DOHH2 (cell line): ENCODE measurements at regions not wholly inside any gene's neighbourhood (a gene's known extent, or its start where the extent isn't known, plus 50 kb on each side); places are given as distances from the start of the nearest gene placed in this dataset.
"Not testable (repeated sequence)": the region's sequence is repeated elsewhere in the genome, so short reads cannot be mapped to it uniquely, and the experiment has no call there.

Experiments
- EZH2phosphoT487 ChIP-seq: fragments of 200-600 bp; sonication (generic); IDR thresholded peaks from 2 replicates; pipeline ENCODE4 v1.6.1; 2017; ENCODE audit warnings: borderline replicate concordance, mild to moderate bottlenecking, antibody characterized with exemption, low read length, moderate library complexity, mixed read lengths
- TF ChIP-seq, protein P1 (sequence below): fragments of 200-600 bp; sonication (generic); IDR thresholded peaks from one replicate; pipeline ENCODE4 v1.5.1; 2014; ENCODE audit warnings: antibody characterized with exemption, mild to moderate bottlenecking, low read depth, low read length; ENCODE audit not compliant: poor library complexity, severe bottlenecking

GRCh38 chr12:9306004-9306403, 97.8 kb upstream of the PZP start:
- TF ChIP-seq, protein P1, sequence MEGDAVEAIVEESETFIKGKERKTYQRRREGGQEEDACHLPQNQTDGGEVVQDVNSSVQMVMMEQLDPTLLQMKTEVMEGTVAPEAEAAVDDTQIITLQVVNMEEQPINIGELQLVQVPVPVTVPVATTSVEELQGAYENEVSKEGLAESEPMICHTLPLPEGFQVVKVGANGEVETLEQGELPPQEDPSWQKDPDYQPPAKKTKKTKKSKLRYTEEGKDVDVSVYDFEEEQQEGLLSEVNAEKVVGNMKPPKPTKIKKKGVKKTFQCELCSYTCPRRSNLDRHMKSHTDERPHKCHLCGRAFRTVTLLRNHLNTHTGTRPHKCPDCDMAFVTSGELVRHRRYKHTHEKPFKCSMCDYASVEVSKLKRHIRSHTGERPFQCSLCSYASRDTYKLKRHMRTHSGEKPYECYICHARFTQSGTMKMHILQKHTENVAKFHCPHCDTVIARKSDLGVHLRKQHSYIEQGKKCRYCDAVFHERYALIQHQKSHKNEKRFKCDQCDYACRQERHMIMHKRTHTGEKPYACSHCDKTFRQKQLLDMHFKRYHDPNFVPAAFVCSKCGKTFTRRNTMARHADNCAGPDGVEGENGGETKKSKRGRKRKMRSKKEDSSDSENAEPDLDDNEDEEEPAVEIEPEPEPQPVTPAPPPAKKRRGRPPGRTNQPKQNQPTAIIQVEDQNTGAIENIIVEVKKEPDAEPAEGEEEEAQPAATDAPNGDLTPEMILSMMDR: not testable (repeated sequence)
- not testable (repeated sequence) for TF ChIP-seq EZH2phosphoT487
